Endodermal cell (in vitro differentiated cells): ENCODE measurements at regions not wholly inside any gene's neighbourhood (a gene's known extent, or its start where the extent isn't known, plus 50 kb on each side); places are given as distances from the start of the nearest gene placed in this dataset.

ENCODE experiments used
- DNase-seq: peaks from one replicate; pipeline ENCODE4 v3.0.0-alpha.2; 2017
- H3K27ac ChIP-seq: 2 replicates; pipeline ENCODE4 v1.5.1; 2013; ENCODE audit warnings: mild to moderate bottlenecking, low read depth, low read length, moderate library complexity
- H3K27me3 ChIP-seq: 2 replicates; pipeline ENCODE4 v1.6.1; 2013; ENCODE audit warnings: mild to moderate bottlenecking, low read length, moderate library complexity; ENCODE audit not compliant: insufficient read depth, control insufficient read depth, poor library complexity, severe bottlenecking
- H3K36me3 ChIP-seq: 2 replicates; pipeline ENCODE4 v1.7.0; 2013; ENCODE audit warnings: mild to moderate bottlenecking, low read length, moderate library complexity; ENCODE audit not compliant: control insufficient read depth, insufficient read depth
- H3K4me1 ChIP-seq: one replicate; pipeline ENCODE4 v1.7.0; 2013; ENCODE audit warnings: low read length; ENCODE audit not compliant: control insufficient read depth, insufficient read depth
- H3K4me3 ChIP-seq: 2 replicates; pipeline ENCODE4 v1.5.1; 2013; ENCODE audit warnings: mild to moderate bottlenecking, low read length, moderate library complexity
- H3K9ac ChIP-seq: 2 replicates; pipeline ENCODE4 v1.6.1; 2013; ENCODE audit warnings: mild to moderate bottlenecking, low read length, moderate library complexity; ENCODE audit not compliant: poor library complexity, severe bottlenecking; ENCODE audit errors: extremely low read depth
- H3K9me3 ChIP-seq: 2 replicates; pipeline ENCODE4 v1.6.1; 2013; ENCODE audit warnings: mild to moderate bottlenecking, low read length, moderate library complexity; ENCODE audit not compliant: control insufficient read depth
- H3K27ac Mint-ChIP-seq: 2 replicates; pipeline ENCODE4 v1.8.0; 2020; ENCODE audit warnings: mixed read lengths
- H3K27me3 Mint-ChIP-seq: 2 replicates; pipeline ENCODE4 v1.8.0; 2021; ENCODE audit warnings: mild to moderate bottlenecking, mixed read lengths; ENCODE audit not compliant: insufficient read depth
- H3K36me3 Mint-ChIP-seq: 2 replicates; pipeline ENCODE4 v1.8.0; 2020; ENCODE audit warnings: low read depth, mixed read lengths
- H3K4me1 Mint-ChIP-seq: 2 replicates; pipeline ENCODE4 v1.8.0; 2020; ENCODE audit warnings: mixed read lengths
- H3K4me3 Mint-ChIP-seq: 2 replicates; pipeline ENCODE4 v1.8.0; 2020; ENCODE audit warnings: mild to moderate bottlenecking, moderate library complexity, mixed read lengths
- H3K9me3 Mint-ChIP-seq: 2 replicates; pipeline ENCODE4 v1.8.0; 2020; ENCODE audit warnings: mild to moderate bottlenecking, mixed read lengths
- WGBS, 2 experiments: methylation state at CpG; one replicate each; pipeline versions ENCODE4 v1.1.5 to v1.1.7; 2013; ENCODE audit warnings: missing lambda C conversion rate in 2 of 2, mixed read lengths in 1 of 2; ENCODE audit not compliant: insufficient coverage in 1 of 2, insufficient read length in 1 of 2; 5-methylcytosine and 5-hydroxymethylcytosine counted together
- TF ChIP-seq, protein P1 (sequence below): fragments of 200-600 bp; sonication (generic); conservative IDR thresholded peaks from 2 replicates; pipeline ENCODE4 v1.5.0; 2021; ENCODE audit warnings: antibody characterized with exemption, mild to moderate bottlenecking

DNA sequence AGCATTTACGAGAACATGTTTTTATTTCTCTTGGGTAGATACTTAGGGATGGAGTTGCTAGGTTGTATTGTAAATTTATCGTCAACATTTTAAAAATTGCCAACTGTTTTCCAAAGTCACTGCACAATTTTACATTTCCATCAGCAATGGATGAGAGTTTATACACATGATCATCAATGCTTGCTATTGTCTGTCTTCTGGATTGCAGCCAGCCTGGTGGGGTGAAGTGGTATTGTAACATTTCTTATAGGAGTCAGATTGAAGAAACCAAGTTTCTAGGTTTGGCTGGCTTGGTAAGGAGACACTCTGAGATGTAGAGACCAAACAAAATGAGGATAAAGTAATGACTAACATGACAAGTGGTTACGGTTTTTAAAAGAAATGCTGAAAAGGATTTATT, 57.1 kb upstream of the HDDC2 start:
- Mint-ChIP-seq H3K27me3 (no peaks in the 10 kb centered on the region), H3K4me1 (peaks cover 32% of the 10 kb centered on the region), H3K4me3 (no peak overlapping the region), H3K9me3 (no peaks in the 10 kb centered on the region), H3K27ac (no peak overlapping the region), H3K36me3 (no peaks in the 10 kb centered on the region)
- DNase-seq, result no peak
- Histone ChIP-seq H3K27me3 (no peaks in the 10 kb centered on the region), H3K9ac (no peak overlapping the region), H3K9me3 (no peaks in the 10 kb centered on the region), H3K4me3 (no peak overlapping the region), H3K36me3 (no peaks in the 10 kb centered on the region), H3K4me1 (peaks cover 9% of the 10 kb centered on the region), H3K27ac (no peak overlapping the region)
- TF ChIP-seq, protein P1, sequence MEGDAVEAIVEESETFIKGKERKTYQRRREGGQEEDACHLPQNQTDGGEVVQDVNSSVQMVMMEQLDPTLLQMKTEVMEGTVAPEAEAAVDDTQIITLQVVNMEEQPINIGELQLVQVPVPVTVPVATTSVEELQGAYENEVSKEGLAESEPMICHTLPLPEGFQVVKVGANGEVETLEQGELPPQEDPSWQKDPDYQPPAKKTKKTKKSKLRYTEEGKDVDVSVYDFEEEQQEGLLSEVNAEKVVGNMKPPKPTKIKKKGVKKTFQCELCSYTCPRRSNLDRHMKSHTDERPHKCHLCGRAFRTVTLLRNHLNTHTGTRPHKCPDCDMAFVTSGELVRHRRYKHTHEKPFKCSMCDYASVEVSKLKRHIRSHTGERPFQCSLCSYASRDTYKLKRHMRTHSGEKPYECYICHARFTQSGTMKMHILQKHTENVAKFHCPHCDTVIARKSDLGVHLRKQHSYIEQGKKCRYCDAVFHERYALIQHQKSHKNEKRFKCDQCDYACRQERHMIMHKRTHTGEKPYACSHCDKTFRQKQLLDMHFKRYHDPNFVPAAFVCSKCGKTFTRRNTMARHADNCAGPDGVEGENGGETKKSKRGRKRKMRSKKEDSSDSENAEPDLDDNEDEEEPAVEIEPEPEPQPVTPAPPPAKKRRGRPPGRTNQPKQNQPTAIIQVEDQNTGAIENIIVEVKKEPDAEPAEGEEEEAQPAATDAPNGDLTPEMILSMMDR, result peak; percentile 49
- WGBS, 2 experiments, result 98 to 100% methylated on average over 1 to 3 of the region's 3 CpGs

DNA sequence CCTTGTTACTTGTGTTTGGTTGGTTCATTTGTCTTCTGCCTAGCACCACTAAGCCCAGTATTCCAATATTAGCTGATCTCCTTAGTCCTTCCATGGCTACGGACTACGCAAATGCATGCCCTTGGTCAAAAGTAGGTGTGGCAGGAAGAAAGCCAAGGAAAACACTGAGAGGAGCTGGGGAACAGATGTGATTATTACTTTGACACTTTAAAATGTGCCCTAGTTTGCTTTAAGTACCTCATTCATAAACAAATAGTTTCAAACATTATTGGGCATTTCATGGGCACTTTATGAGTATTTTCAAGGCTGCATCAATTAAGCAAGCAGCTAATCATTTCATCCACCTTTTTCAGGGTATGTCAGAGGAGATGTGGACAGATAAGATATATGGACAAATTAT, 60.1 kb upstream of the HDDC2 start:
- H3K27me3 ChIP-seq, result no peaks in the 10 kb centered on the region

DNA sequence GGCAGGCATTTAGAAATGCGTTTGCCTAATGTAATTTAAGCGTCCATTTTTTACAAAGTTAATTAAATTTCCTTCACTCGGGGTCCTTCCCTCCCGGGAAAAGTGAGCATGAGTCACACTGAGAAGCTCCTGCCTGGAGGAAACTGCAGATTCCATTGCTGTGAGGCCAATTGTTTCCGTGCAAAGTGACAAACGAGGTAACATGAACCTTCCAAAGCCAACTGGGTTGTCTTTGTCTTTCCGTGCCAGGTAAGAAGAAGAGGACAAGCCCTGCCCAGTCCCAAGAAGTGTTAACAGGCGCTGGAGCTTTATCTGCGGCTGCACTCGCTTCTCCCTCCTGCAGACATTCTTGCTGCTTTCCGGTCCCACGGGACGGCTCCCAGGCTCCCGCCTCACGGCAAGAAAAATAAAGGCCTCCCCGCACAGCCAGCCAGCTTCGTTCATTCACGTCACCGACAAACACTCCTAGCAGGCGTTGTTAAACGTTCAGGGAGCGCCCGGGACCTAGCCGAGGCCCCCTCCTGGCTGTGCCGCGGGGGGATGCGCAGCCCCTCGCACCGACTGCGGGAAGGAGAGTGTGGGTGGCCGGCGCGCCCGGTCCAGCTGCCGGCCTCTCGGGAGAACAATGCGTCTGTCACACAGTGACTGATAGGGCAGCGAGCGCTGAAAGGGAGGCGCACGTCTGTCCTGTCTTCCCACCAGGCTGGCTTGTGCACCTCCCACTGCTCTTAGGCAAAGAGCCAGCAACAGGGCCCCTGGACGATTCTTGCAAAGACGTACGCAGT, 61.5 kb upstream of the HDDC2 start:
- peak; percentile 90 for DNase-seq
- Histone ChIP-seq H3K4me1 (peaks cover 11% of the 10 kb centered on the region), H3K4me3 (peak overlapping the region; percentile 83), H3K36me3 (no peaks in the 10 kb centered on the region), H3K9ac (peak overlapping the region; percentile 83), H3K27me3 (no peaks in the 10 kb centered on the region), H3K27ac (peak overlapping the region; percentile 85), H3K9me3 (no peaks in the 10 kb centered on the region)
- TF ChIP-seq, protein P1, result no peak
- H3K36me3 Mint-ChIP-seq, result no peaks in the 10 kb centered on the region
- 0% methylated on average over 16 to 44 of the region's 44 CpGs for WGBS, 2 experiments
- H3K9me3 Mint-ChIP-seq, result no peaks in the 10 kb centered on the region
- H3K27me3 Mint-ChIP-seq, result no peaks in the 10 kb centered on the region
- H3K4me3 Mint-ChIP-seq, result peak overlapping the region; percentile 48
- H3K4me1 Mint-ChIP-seq, result peaks cover 34% of the 10 kb centered on the region
- H3K27ac Mint-ChIP-seq, result peak overlapping the region; percentile 75

More for the DNA sequence above, 60.1 kb upstream of the HDDC2 start:
- H3K4me1 Mint-ChIP-seq, result peaks cover 44% of the 10 kb centered on the region
- H3K4me3 Mint-ChIP-seq, result no peak overlapping the region
- TF ChIP-seq, protein P1, result no peak
- Histone ChIP-seq H3K9me3 (no peaks in the 10 kb centered on the region), H3K27ac (no peak overlapping the region), H3K9ac (no peak overlapping the region), H3K4me3 (peak overlapping the region; percentile 83), H3K36me3 (no peaks in the 10 kb centered on the region), H3K4me1 (peaks cover 11% of the 10 kb centered on the region)
- WGBS, 2 experiments, result 89 to 100% methylated on average over 2 of the region's 2 CpGs
- no peak for DNase-seq
- no peaks in the 10 kb centered on the region for H3K9me3 Mint-ChIP-seq
- no peak overlapping the region for H3K27ac Mint-ChIP-seq
- no peaks in the 10 kb centered on the region for H3K27me3 Mint-ChIP-seq
- H3K36me3 Mint-ChIP-seq, result no peaks in the 10 kb centered on the region
